ENCODE measurements at regions not wholly inside any gene's neighbourhood (a gene's known extent, or its start where the extent isn't known, plus 50 kb on each side); places are given as distances from the start of the nearest gene placed in this dataset.
"Not testable (repeated sequence)": the region's sequence is repeated elsewhere in the genome, so short reads cannot be mapped to it uniquely, and the experiment has no call there.

GRCh38 chr2:129388870-129389269, 590.6 kb upstream of the RAB6C start:
- no peaks in the 10 kb centered on the region for H3K4me1 ChIP-seq (ENCODE audit: control insufficient read depth, insufficient read depth, low read length, unreplicated experiment)
- no peaks in the 10 kb centered on the region for H3K79me2 ChIP-seq (ENCODE audit: control insufficient read depth, insufficient read depth, low read length, unreplicated experiment)
- H3K27ac ChIP-seq (ENCODE audit: low read depth, low read length), result no peak overlapping the region
- no peak overlapping the region for H2AFZ ChIP-seq (ENCODE audit: low read length, unreplicated experiment)
- H3K4me3 ChIP-seq (ENCODE audit: low read depth, low read length), result no peak overlapping the region
- H3K27me3 ChIP-seq (ENCODE audit: insufficient read depth, low read length), result no peaks in the 10 kb centered on the region
- H3K36me3 ChIP-seq (ENCODE audit: insufficient read depth, low read length), result no peaks in the 10 kb centered on the region

- Histone ChIP-seq H3K27me3 (ENCODE audit: insufficient read depth, low read length) (no peaks in the 10 kb centered on the region), H3K4me3 (ENCODE audit: low read depth, low read length) (no peak overlapping the region), H3K36me3 (ENCODE audit: insufficient read depth, low read length) (no peaks in the 10 kb centered on the region), H2AFZ (ENCODE audit: low read length, unreplicated experiment) (no peak overlapping the region), H3K4me1 (ENCODE audit: control insufficient read depth, insufficient read depth, low read length, unreplicated experiment) (no peaks in the 10 kb centered on the region), H3K79me2 (ENCODE audit: control insufficient read depth, insufficient read depth, low read length, unreplicated experiment) (no peaks in the 10 kb centered on the region), H3K27ac (ENCODE audit: low read depth, low read length) (no peak overlapping the region)
Observed at GRCh38 chr2:129393816-129394215, 585.6 kb upstream of the RAB6C start.

GRCh38 chr2:129396980-129397599, 582.4 kb upstream of the RAB6C start:
- Histone ChIP-seq H3K27ac (ENCODE audit: low read depth, low read length) (no peak overlapping the region), H2AFZ (ENCODE audit: low read length, unreplicated experiment) (no peak overlapping the region), H3K27me3 (ENCODE audit: insufficient read depth, low read length) (no peaks in the 10 kb centered on the region), H3K36me3 (ENCODE audit: insufficient read depth, low read length) (no peaks in the 10 kb centered on the region), H3K4me3 (ENCODE audit: low read depth, low read length) (no peak overlapping the region), H3K4me1 (ENCODE audit: control insufficient read depth, insufficient read depth, low read length, unreplicated experiment) (no peaks in the 10 kb centered on the region), H3K79me2 (ENCODE audit: control insufficient read depth, insufficient read depth, low read length, unreplicated experiment) (no peaks in the 10 kb centered on the region)

- H3K79me2 ChIP-seq (ENCODE audit: control insufficient read depth, insufficient read depth, low read length, unreplicated experiment), result no peaks in the 10 kb centered on the region
- H3K27ac ChIP-seq (ENCODE audit: low read depth, low read length), result no peak overlapping the region
- H3K4me1 ChIP-seq (ENCODE audit: control insufficient read depth, insufficient read depth, low read length, unreplicated experiment), result no peaks in the 10 kb centered on the region
- H3K4me3 ChIP-seq (ENCODE audit: low read depth, low read length), result no peak overlapping the region
- H3K27me3 ChIP-seq (ENCODE audit: insufficient read depth, low read length), result no peaks in the 10 kb centered on the region
- H3K36me3 ChIP-seq (ENCODE audit: insufficient read depth, low read length), result no peaks in the 10 kb centered on the region
- H2AFZ ChIP-seq (ENCODE audit: low read length, unreplicated experiment), result no peak overlapping the region
Observed at GRCh38 chr2:129400826-129401225, 578.6 kb upstream of the RAB6C start.

GRCh38 chr2:129402076-129402475, 577.4 kb upstream of the RAB6C start:
- Histone ChIP-seq H3K27ac (ENCODE audit: low read depth, low read length) (no peak overlapping the region), H3K79me2 (ENCODE audit: control insufficient read depth, insufficient read depth, low read length, unreplicated experiment) (no peaks in the 10 kb centered on the region), H3K4me1 (ENCODE audit: control insufficient read depth, insufficient read depth, low read length, unreplicated experiment) (no peaks in the 10 kb centered on the region), H3K36me3 (ENCODE audit: insufficient read depth, low read length) (no peaks in the 10 kb centered on the region), H3K4me3 (ENCODE audit: low read depth, low read length) (no peak overlapping the region), H2AFZ (ENCODE audit: low read length, unreplicated experiment) (no peak overlapping the region), H3K27me3 (ENCODE audit: insufficient read depth, low read length) (no peaks in the 10 kb centered on the region)

- Histone ChIP-seq H3K4me1 (ENCODE audit: control insufficient read depth, insufficient read depth, low read length, unreplicated experiment) (no peaks in the 10 kb centered on the region), H3K36me3 (ENCODE audit: insufficient read depth, low read length) (no peaks in the 10 kb centered on the region), H3K27me3 (ENCODE audit: insufficient read depth, low read length) (no peaks in the 10 kb centered on the region), H3K4me3 (ENCODE audit: low read depth, low read length) (no peak overlapping the region), H3K79me2 (ENCODE audit: control insufficient read depth, insufficient read depth, low read length, unreplicated experiment) (no peaks in the 10 kb centered on the region), H2AFZ (ENCODE audit: low read length, unreplicated experiment) (no peak overlapping the region), H3K27ac (ENCODE audit: low read depth, low read length) (no peak overlapping the region)
Observed at GRCh38 chr2:129404000-129404685, 575.3 kb upstream of the RAB6C start.

GRCh38 chr2:129408570-129408969, 570.9 kb upstream of the RAB6C start:
- Histone ChIP-seq H3K79me2 (ENCODE audit: control insufficient read depth, insufficient read depth, low read length, unreplicated experiment) (no peaks in the 10 kb centered on the region), H3K36me3 (ENCODE audit: insufficient read depth, low read length) (no peaks in the 10 kb centered on the region), H3K4me3 (ENCODE audit: low read depth, low read length) (no peak overlapping the region), H2AFZ (ENCODE audit: low read length, unreplicated experiment) (no peak overlapping the region), H3K4me1 (ENCODE audit: control insufficient read depth, insufficient read depth, low read length, unreplicated experiment) (no peaks in the 10 kb centered on the region), H3K27me3 (ENCODE audit: insufficient read depth, low read length) (no peaks in the 10 kb centered on the region), H3K27ac (ENCODE audit: low read depth, low read length) (no peak overlapping the region)

GRCh38 chr2:129417041-129417440, 562.4 kb upstream of the RAB6C start:
- not testable (repeated sequence) for H3K27me3 ChIP-seq (ENCODE audit: insufficient read depth, low read length); H3K4me1 ChIP-seq (ENCODE audit: control insufficient read depth, insufficient read depth, low read length, unreplicated experiment); H2AFZ ChIP-seq (ENCODE audit: low read length, unreplicated experiment); H3K27ac ChIP-seq (ENCODE audit: low read depth, low read length); H3K4me3 ChIP-seq (ENCODE audit: low read depth, low read length); H3K79me2 ChIP-seq (ENCODE audit: control insufficient read depth, insufficient read depth, low read length, unreplicated experiment); H3K36me3 ChIP-seq (ENCODE audit: insufficient read depth, low read length)

- Histone ChIP-seq H3K36me3 (ENCODE audit: insufficient read depth, low read length) (no peaks in the 10 kb centered on the region), H3K27ac (ENCODE audit: low read depth, low read length) (no peak overlapping the region), H2AFZ (ENCODE audit: low read length, unreplicated experiment) (no peak overlapping the region), H3K79me2 (ENCODE audit: control insufficient read depth, insufficient read depth, low read length, unreplicated experiment) (no peaks in the 10 kb centered on the region), H3K4me3 (ENCODE audit: low read depth, low read length) (no peak overlapping the region), H3K27me3 (ENCODE audit: insufficient read depth, low read length) (no peaks in the 10 kb centered on the region), H3K4me1 (ENCODE audit: control insufficient read depth, insufficient read depth, low read length, unreplicated experiment) (no peaks in the 10 kb centered on the region)
Observed at GRCh38 chr2:129422028-129422427, 557.4 kb upstream of the RAB6C start.

GRCh38 chr2:129428086-129428660, 551.3 kb upstream of the RAB6C start:
- Histone ChIP-seq H3K36me3 (ENCODE audit: insufficient read depth, low read length) (no peaks in the 10 kb centered on the region), H3K4me3 (ENCODE audit: low read depth, low read length) (no peak overlapping the region), H2AFZ (ENCODE audit: low read length, unreplicated experiment) (no peak overlapping the region), H3K27me3 (ENCODE audit: insufficient read depth, low read length) (no peaks in the 10 kb centered on the region), H3K27ac (ENCODE audit: low read depth, low read length) (no peak overlapping the region), H3K4me1 (ENCODE audit: control insufficient read depth, insufficient read depth, low read length, unreplicated experiment) (no peaks in the 10 kb centered on the region), H3K79me2 (ENCODE audit: control insufficient read depth, insufficient read depth, low read length, unreplicated experiment) (no peaks in the 10 kb centered on the region)

- H3K4me3 ChIP-seq (ENCODE audit: low read depth, low read length), result no peak overlapping the region
- H3K36me3 ChIP-seq (ENCODE audit: insufficient read depth, low read length), result no peaks in the 10 kb centered on the region
- H3K27ac ChIP-seq (ENCODE audit: low read depth, low read length), result no peak overlapping the region
- no peaks in the 10 kb centered on the region for H3K4me1 ChIP-seq (ENCODE audit: control insufficient read depth, insufficient read depth, low read length, unreplicated experiment)
- H3K27me3 ChIP-seq (ENCODE audit: insufficient read depth, low read length), result no peaks in the 10 kb centered on the region
- no peak overlapping the region for H2AFZ ChIP-seq (ENCODE audit: low read length, unreplicated experiment)
- H3K79me2 ChIP-seq (ENCODE audit: control insufficient read depth, insufficient read depth, low read length, unreplicated experiment), result no peaks in the 10 kb centered on the region
Observed at GRCh38 chr2:129430911-129431310, 548.6 kb upstream of the RAB6C start.
